B cell (primary cell): ENCODE measurements at regions not wholly inside any gene's neighbourhood (a gene's known extent, or its start where the extent isn't known, plus 50 kb on each side); places are given as distances from the start of the nearest gene placed in this dataset.

ENCODE experiments used
- ATAC-seq: fragments of 200-7000 bp; cut with Tn5 transposase; one replicate; pipeline ENCODE4 v1.10.0; 2021; ENCODE audit warnings: low read depth, mild to moderate bottlenecking, moderate number of reproducible peaks, moderate library complexity
- CTCF ChIA-PET: fragments of 350-600 bp; sonication (Branson Sonifier 250); formaldehyde crosslinking; loops from one replicate; lab custom pipeline; 2021; ENCODE audit warnings: antibody characterized with exemption, inconsistent platforms; lab: Charles Lee
- POLR2A ChIA-PET: fragments of 350-600 bp; sonication (Branson Sonifier 250); formaldehyde crosslinking; loops from one replicate; lab custom pipeline; 2021; ENCODE audit warnings: antibody characterized with exemption; lab: Charles Lee
- DNase-seq: peaks from one replicate; pipeline ENCODE4 v3.0.0; 2013
- H2AFZ ChIP-seq: 2 replicates; pipeline ENCODE4 v1.6.1; 2012; ENCODE audit warnings: mild to moderate bottlenecking, low read depth, low read length; ENCODE audit not compliant: insufficient read depth, poor library complexity, severe bottlenecking
- H3K27ac ChIP-seq, 2 donors: 1 replicate in 1 of 2; 2 replicates in 1 of 2; pipeline ENCODE4 v1.5.1; 2012 to 2013; ENCODE audit warnings: low read length in 2 of 2, mild to moderate bottlenecking in 2 of 2, moderate library complexity in 1 of 2
- H3K27me3 ChIP-seq, 4 experiments: fragments of 200-600 bp in 1 of 4; sonication (generic) in 1 of 4; replicated peaks in 1 of 4; 1 replicate in 2 of 4; 2 replicates in 2 of 4; pipeline versions ENCODE4 v1.6.1 to v1.7.0; 2013 to 2016; ENCODE audit warnings: low read length in 3 of 4, mild to moderate bottlenecking in 2 of 4, mixed read lengths in 1 of 4, moderate library complexity in 1 of 4; ENCODE audit not compliant: insufficient read depth in 4 of 4, control insufficient read depth in 3 of 4; ENCODE audit errors: control extremely low read depth in 1 of 4
- H3K36me3 ChIP-seq, 2 experiments: replicated peaks in 1 of 2; 1 replicate in 1 of 2; 2 replicates in 1 of 2; pipeline versions ENCODE4 v1.6.1 to v1.7.1; 2013; ENCODE audit warnings: low read length in 1 of 2; ENCODE audit not compliant: insufficient read depth in 2 of 2, control insufficient read depth in 1 of 2; ENCODE audit errors: control extremely low read depth in 1 of 2, extremely low read depth in 1 of 2
- H3K4me1 ChIP-seq, 2 donors: fragments of 200-600 bp in 1 of 2; sonication (generic) in 1 of 2; 1 replicate in 1 of 2; 2 replicates in 1 of 2; pipeline versions ENCODE4 v1.5.1 to v1.6.1; 2013 to 2017; ENCODE audit warnings: low read length in 2 of 2; ENCODE audit not compliant: control insufficient read depth in 2 of 2, insufficient read depth in 2 of 2
- H3K4me2 ChIP-seq: replicated peaks from 2 replicates; pipeline ENCODE3; 2012; ENCODE audit warnings: mild to moderate bottlenecking, low read depth, low read length; ENCODE audit not compliant: poor library complexity, severe bottlenecking
- H3K4me3 ChIP-seq, 5 experiments: fragments of 200-600 bp in 1 of 5; sonication (generic) in 1 of 5; 1 replicate in 3 of 5; 2 replicates in 2 of 5; pipeline versions ENCODE4 v1.5.1 to v1.7.0; 2011 to 2016; ENCODE audit warnings: low read length in 4 of 5, mild to moderate bottlenecking in 4 of 5, low read depth in 2 of 5, control low read depth in 1 of 5, moderate library complexity in 1 of 5; ENCODE audit not compliant: insufficient read depth in 1 of 5; ENCODE audit errors: control extremely low read depth in 1 of 5, extremely low read depth in 1 of 5
- H3K79me2 ChIP-seq: fragments of 200-600 bp; sonication (generic); one replicate; pipeline ENCODE4 v1.6.0; 2016; ENCODE audit warnings: low read length; ENCODE audit not compliant: control insufficient read depth, insufficient read depth
- H3K9ac ChIP-seq: fragments of 200-600 bp; sonication (generic); 2 replicates; pipeline ENCODE4 v1.6.1; 2017; ENCODE audit warnings: mild to moderate bottlenecking, low read length, moderate library complexity
- H3K9me3 ChIP-seq, 3 donors: one replicate each; pipeline versions ENCODE4 v1.6.1 to v1.7.1; 2013; ENCODE audit warnings: low read length in 2 of 3; ENCODE audit not compliant: control insufficient read depth in 2 of 3, insufficient read depth in 1 of 3; ENCODE audit errors: control extremely low read depth in 1 of 3
- H4K20me1 ChIP-seq: 2 replicates; pipeline ENCODE4 v1.6.0; 2012; ENCODE audit warnings: mild to moderate bottlenecking, low read length; ENCODE audit not compliant: insufficient read depth, control insufficient read depth, poor library complexity, severe bottlenecking
- H3K27ac Mint-ChIP-seq: one replicate; pipeline ENCODE4 v1.8.0; 2021; ENCODE audit warnings: mixed read lengths
- H3K27me3 Mint-ChIP-seq: one replicate; pipeline ENCODE4 v1.8.0; 2021; ENCODE audit warnings: mixed read lengths
- H3K4me1 Mint-ChIP-seq: one replicate; pipeline ENCODE4 v1.8.0; 2021; ENCODE audit warnings: mixed read lengths
- H3K4me3 Mint-ChIP-seq: one replicate; pipeline ENCODE4 v1.8.0; 2021; ENCODE audit warnings: mixed read lengths
- H3K9me3 Mint-ChIP-seq: one replicate; pipeline ENCODE4 v1.8.0; 2022; ENCODE audit warnings: mixed read lengths; ENCODE audit not compliant: insufficient read depth
- EZH2 ChIP-seq: IDR thresholded peaks from 2 replicates; pipeline ENCODE4 v1.6.1; 2012; ENCODE audit warnings: borderline replicate concordance, low read depth, mild to moderate bottlenecking, moderate library complexity, low read length; ENCODE audit not compliant: insufficient read depth, poor library complexity, severe bottlenecking
- WGBS: methylation state at CpG from one replicate; pipeline ENCODE4 v1.1.5; 2013; ENCODE audit warnings: missing lambda C conversion rate; ENCODE audit not compliant: insufficient coverage; 5-methylcytosine and 5-hydroxymethylcytosine counted together
- intact Hi-C: fragments of 100-400 bp; cut with micrococcal nuclease; formaldehyde crosslinking; loops from one replicate; pipeline ENCODE4 v1.10.0; 2022
- TF ChIP-seq, protein P1 (sequence below): fragments of 200-600 bp; IDR thresholded peaks from one replicate; pipeline ENCODE4 v1.8.0; 2022; ENCODE audit warnings: antibody characterized with exemption, mild to moderate bottlenecking

DNA sequence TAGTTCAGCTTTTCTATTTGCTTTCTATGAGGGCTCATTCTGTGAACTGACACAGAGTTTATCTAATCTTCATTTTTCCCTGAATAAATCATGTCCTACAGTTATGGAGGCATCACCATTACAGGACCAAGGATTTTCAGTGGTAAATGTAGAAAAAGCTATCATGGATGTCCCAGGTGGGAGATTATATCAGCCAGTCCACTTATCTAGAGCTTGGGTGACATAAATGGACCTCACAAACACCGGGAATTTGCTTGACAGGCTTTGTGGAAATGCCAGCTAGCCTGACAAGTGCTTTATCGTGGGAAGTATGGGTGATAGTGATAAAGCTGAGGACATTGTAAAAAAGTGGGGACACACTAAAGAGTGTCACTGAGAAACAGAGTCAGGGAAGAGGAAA is 1015.2 kb upstream of the SLIT2 start:
- H3K27ac Mint-ChIP-seq = no peak overlapping the region
- ATAC-seq (no peak), DNase-seq (no peak)
- ChIA-PET CTCF (no interaction called here), POLR2A (no interaction called here)
- no peaks in the 10 kb centered on the region for H3K9me3 Mint-ChIP-seq
- WGBS = 80% methylated on average over 2 of the region's 2 CpGs
- no peaks in the 10 kb centered on the region for H3K27me3 Mint-ChIP-seq
- intact Hi-C loops = no loop called here
- no peaks in the 10 kb centered on the region for H3K36me3 ChIP-seq
- no peaks in the 10 kb centered on the region for H3K79me2 ChIP-seq
- H3K9ac ChIP-seq = no peak overlapping the region
- H3K27ac ChIP-seq = no peak overlapping the region
- H3K4me3 ChIP-seq = no peak overlapping the region
- H3K4me1 ChIP-seq = no peaks in the 10 kb centered on the region
- H3K4me3 Mint-ChIP-seq = no peak overlapping the region
- H2AFZ ChIP-seq = no peak overlapping the region
- no peak for TF ChIP-seq EZH2
- TF ChIP-seq, protein P1, sequence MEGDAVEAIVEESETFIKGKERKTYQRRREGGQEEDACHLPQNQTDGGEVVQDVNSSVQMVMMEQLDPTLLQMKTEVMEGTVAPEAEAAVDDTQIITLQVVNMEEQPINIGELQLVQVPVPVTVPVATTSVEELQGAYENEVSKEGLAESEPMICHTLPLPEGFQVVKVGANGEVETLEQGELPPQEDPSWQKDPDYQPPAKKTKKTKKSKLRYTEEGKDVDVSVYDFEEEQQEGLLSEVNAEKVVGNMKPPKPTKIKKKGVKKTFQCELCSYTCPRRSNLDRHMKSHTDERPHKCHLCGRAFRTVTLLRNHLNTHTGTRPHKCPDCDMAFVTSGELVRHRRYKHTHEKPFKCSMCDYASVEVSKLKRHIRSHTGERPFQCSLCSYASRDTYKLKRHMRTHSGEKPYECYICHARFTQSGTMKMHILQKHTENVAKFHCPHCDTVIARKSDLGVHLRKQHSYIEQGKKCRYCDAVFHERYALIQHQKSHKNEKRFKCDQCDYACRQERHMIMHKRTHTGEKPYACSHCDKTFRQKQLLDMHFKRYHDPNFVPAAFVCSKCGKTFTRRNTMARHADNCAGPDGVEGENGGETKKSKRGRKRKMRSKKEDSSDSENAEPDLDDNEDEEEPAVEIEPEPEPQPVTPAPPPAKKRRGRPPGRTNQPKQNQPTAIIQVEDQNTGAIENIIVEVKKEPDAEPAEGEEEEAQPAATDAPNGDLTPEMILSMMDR = no peak
- no peak overlapping the region for H3K4me2 ChIP-seq
- H3K4me1 Mint-ChIP-seq = no peaks in the 10 kb centered on the region
- no peaks in the 10 kb centered on the region for H3K27me3 ChIP-seq
- no peaks in the 10 kb centered on the region for H3K9me3 ChIP-seq
- no peaks in the 10 kb centered on the region for H4K20me1 ChIP-seq

DNA sequence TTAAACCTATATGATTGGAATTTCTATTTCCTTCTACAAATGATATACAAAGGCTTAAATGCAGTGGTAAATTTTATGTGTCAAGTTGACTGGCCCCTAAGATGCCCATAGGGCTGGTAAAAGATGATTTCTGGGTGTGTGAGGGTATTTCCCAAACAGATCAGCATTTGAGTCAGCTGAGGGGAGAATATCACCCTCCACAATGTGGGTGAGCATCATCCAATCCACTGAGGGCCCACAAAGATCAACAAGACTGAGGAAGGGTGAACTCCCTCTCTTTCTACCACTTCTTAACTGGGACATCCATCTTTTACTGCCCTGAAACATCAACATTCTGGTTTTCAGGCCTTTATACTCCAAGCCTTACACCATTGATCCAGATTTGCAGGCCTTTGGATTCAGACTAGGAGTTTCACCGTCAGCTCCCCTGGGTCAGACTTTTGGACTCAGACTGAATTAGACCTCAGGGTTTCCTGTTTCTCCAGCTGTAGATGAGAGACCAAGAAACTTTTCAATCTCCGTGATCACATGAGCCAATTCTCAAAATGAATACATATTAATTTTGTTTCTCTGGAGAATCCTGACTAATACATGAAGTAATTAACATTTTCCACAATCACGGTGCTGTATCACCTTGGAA is 1020.7 kb upstream of the SLIT2 start:
- POLR2A ChIA-PET = no interaction called here
- WGBS = 100% methylated on average over 1 of the region's 3 CpGs
- no peaks in the 10 kb centered on the region for H3K9me3 Mint-ChIP-seq

More for the DNA sequence above, 1020.7 kb upstream of the SLIT2 start:
- no peak overlapping the region for H2AFZ ChIP-seq
- ATAC-seq (no peak), DNase-seq (no peak)
- no peak overlapping the region for H3K4me2 ChIP-seq
- Mint-ChIP-seq H3K27me3 (no peaks in the 10 kb centered on the region), H3K27ac (no peak overlapping the region), H3K4me1 (no peaks in the 10 kb centered on the region), H3K4me3 (no peak overlapping the region)
- no peak overlapping the region for H3K4me3 ChIP-seq
- TF ChIP-seq, protein P1 = no peak
- no peak for TF ChIP-seq EZH2
- no peaks in the 10 kb centered on the region for H3K9me3 ChIP-seq
- H3K4me1 ChIP-seq = no peaks in the 10 kb centered on the region
- H3K79me2 ChIP-seq = no peaks in the 10 kb centered on the region
- intact Hi-C loops = no loop called here
- H4K20me1 ChIP-seq = no peaks in the 10 kb centered on the region
- H3K27me3 ChIP-seq = no peaks in the 10 kb centered on the region
- CTCF ChIA-PET = no interaction called here
- no peak overlapping the region for H3K9ac ChIP-seq
- no peaks in the 10 kb centered on the region for H3K36me3 ChIP-seq
- no peak overlapping the region for H3K27ac ChIP-seq
